Lower lobe of right lung (tissue), 2 donors: ENCODE measurements at regions not wholly inside any gene's neighbourhood (a gene's known extent, or its start where the extent isn't known, plus 50 kb on each side); places are given as distances from the start of the nearest gene placed in this dataset.

Experiments
- ATAC-seq, 2 donors: fragments of 200-7000 bp; cut with Tn5 transposase; one replicate each; pipeline ENCODE4 v1.9.1; 2020 to 2022; ENCODE audit warnings: mild to moderate bottlenecking in 2 of 2, moderate library complexity in 2 of 2
- DNase-seq: peaks from one replicate; pipeline ENCODE4 v3.0.0-alpha.2; 2020
- H3K27ac ChIP-seq: fragments of 200-600 bp; one replicate; pipeline ENCODE4 v1.8.0; 2022
- H3K27me3 ChIP-seq: fragments of 200-600 bp; one replicate; pipeline ENCODE4 v1.8.0; 2022; ENCODE audit warnings: low read depth
- H3K36me3 ChIP-seq: fragments of 200-600 bp; one replicate; pipeline ENCODE4 v1.8.0; 2022; ENCODE audit warnings: mild to moderate bottlenecking
- H3K4me1 ChIP-seq: fragments of 200-600 bp; one replicate; pipeline ENCODE4 v1.8.0; 2022
- H3K4me3 ChIP-seq: fragments of 200-600 bp; one replicate; pipeline ENCODE4 v1.8.0; 2022; ENCODE audit warnings: mild to moderate bottlenecking
- H3K9me3 ChIP-seq: fragments of 200-600 bp; one replicate; pipeline ENCODE4 v1.8.0; 2022
- intact Hi-C: fragments of 100-400 bp; cut with DNase I; formaldehyde crosslinking; loops from one replicate; pipeline ENCODE4 v1.11.0; 2022
- TF ChIP-seq, protein P1 (sequence below): fragments of 200-600 bp; IDR thresholded peaks from one replicate; pipeline ENCODE4 v1.8.0; 2022; ENCODE audit warnings: antibody characterized with exemption, mild to moderate bottlenecking
- donor health status: DM: no; HTN: yes; CAD: no; lungs with severe emphysema.

DNA sequence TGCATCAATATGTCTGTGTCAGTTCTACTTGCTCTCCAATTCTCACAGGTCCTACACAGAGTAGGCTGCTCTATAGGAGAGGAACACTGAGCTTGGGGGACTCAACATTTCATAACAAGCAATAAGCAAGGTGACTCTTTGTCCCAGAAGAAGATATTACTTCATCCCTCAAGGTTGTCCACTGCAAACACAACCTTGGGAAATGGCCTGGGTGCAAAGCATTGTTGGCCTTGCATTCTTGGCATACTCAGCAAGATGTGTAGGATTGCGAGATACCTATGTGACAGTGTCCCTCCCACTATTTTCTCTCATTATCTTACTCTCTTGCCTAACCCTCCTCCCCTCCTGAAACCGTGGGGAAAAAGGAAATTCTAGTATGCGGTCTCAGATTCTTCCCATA, 169.8 kb upstream of the FREM1 start:
- ATAC-seq (no peak), DNase-seq (no peak)
- TF ChIP-seq, protein P1, sequence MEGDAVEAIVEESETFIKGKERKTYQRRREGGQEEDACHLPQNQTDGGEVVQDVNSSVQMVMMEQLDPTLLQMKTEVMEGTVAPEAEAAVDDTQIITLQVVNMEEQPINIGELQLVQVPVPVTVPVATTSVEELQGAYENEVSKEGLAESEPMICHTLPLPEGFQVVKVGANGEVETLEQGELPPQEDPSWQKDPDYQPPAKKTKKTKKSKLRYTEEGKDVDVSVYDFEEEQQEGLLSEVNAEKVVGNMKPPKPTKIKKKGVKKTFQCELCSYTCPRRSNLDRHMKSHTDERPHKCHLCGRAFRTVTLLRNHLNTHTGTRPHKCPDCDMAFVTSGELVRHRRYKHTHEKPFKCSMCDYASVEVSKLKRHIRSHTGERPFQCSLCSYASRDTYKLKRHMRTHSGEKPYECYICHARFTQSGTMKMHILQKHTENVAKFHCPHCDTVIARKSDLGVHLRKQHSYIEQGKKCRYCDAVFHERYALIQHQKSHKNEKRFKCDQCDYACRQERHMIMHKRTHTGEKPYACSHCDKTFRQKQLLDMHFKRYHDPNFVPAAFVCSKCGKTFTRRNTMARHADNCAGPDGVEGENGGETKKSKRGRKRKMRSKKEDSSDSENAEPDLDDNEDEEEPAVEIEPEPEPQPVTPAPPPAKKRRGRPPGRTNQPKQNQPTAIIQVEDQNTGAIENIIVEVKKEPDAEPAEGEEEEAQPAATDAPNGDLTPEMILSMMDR = no peak
- H3K27ac ChIP-seq = no peak overlapping the region
- no peaks in the 10 kb centered on the region for H3K27me3 ChIP-seq
- no peaks in the 10 kb centered on the region for H3K36me3 ChIP-seq
- H3K9me3 ChIP-seq = no peaks in the 10 kb centered on the region
- no peak overlapping the region for H3K4me3 ChIP-seq
- intact Hi-C loops = no loop called here
- no peaks in the 10 kb centered on the region for H3K4me1 ChIP-seq

DNA sequence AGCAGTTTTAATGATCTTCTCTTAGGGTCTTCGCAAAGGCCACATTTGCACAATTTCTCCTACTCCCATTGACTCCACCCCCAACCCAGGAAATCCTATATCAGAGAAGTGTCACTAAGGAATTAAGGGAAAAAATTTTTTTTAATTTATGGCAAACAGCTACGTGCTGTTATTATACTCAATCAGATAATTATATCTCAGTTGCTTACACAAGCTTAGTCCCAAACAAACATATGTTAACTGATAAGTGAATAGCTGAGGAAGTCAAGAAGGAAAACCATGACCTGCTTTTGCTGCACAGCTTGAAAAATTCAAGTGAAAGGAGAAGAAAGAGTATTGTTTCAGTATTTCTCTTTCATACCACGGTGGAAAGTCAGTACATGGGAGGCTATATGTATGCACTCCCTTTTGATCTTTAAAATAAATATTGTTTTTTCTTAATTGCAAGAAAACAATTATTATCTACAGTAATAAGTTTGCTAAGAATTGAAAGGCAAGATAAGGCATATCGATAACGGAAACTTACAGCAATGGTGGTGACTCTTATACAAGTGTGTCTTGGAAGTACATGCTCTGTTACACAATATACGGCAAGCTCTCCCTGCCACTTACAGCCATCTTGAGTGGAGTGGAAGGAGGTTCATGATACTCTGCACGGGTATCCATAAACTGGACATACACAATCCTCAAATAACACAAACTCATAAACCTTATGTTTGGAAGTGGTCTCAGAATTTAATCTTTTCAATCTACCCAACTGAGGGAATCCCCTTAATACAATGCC, 167.9 kb upstream of the FREM1 start:
- DNase-seq = no peak
- TF ChIP-seq, protein P1 = no peak
- intact Hi-C loops = no loop called here
- no peak overlapping the region for H3K4me3 ChIP-seq
- no peaks in the 10 kb centered on the region for H3K36me3 ChIP-seq
- no peak overlapping the region for H3K27ac ChIP-seq
- no peaks in the 10 kb centered on the region for H3K4me1 ChIP-seq
- no peaks in the 10 kb centered on the region for H3K27me3 ChIP-seq
- no peaks in the 10 kb centered on the region for H3K9me3 ChIP-seq
- ATAC-seq = peak; percentile 58 to 69

DNA sequence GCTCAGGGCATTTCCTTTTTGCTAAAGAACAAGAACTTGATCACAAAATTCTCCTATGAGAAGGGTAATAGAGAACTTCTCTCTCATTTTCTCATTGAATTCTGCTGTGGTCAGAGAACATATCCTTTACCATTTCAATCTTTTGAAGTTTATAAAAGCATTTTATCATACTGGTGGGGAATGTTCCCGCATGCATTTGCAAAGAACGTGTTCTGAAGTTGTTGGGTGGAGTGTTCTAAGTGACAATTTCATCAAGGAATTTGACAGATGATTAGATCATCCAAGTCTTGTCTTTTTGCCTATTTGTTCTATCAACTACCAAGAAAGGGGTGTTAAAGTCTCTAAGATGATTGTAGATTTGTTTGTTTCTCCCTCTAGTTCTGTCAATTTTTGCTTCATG, 163.4 kb upstream of the FREM1 start:
- TF ChIP-seq, protein P1 = no peak
- H3K27ac ChIP-seq = no peak overlapping the region
- no peaks in the 10 kb centered on the region for H3K27me3 ChIP-seq
- DNase-seq = no peak
- H3K9me3 ChIP-seq = no peaks in the 10 kb centered on the region
- intact Hi-C loops = no loop called here
- ATAC-seq = no peak
- no peaks in the 10 kb centered on the region for H3K36me3 ChIP-seq
- no peaks in the 10 kb centered on the region for H3K4me1 ChIP-seq
- H3K4me3 ChIP-seq = no peak overlapping the region

DNA sequence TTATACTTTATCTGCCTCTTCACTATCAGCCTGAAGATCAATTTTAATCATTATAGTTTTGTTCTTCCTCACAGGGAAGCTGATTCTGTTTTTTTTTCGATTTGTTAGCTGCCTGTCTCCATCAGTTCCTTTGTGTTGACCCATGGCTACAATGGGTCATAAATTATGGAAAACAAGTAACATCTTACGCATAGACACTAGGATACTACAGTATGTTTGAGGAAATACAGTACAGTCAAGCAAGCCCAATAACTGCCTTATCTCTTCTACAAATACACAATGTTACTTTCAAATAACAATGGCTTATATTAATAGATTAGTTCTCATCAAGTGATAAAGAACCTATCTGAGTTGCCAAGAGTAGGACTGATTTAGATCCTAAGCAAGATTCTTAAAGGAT, 160.5 kb upstream of the FREM1 start:
- H3K27me3 ChIP-seq = no peaks in the 10 kb centered on the region
- no peaks in the 10 kb centered on the region for H3K4me1 ChIP-seq
- intact Hi-C loops = no loop called here
- H3K4me3 ChIP-seq = no peak overlapping the region
- TF ChIP-seq, protein P1 = no peak
- no peaks in the 10 kb centered on the region for H3K36me3 ChIP-seq
- DNase-seq = no peak
- ATAC-seq = no peak
- no peak overlapping the region for H3K27ac ChIP-seq
- H3K9me3 ChIP-seq = no peaks in the 10 kb centered on the region

DNA sequence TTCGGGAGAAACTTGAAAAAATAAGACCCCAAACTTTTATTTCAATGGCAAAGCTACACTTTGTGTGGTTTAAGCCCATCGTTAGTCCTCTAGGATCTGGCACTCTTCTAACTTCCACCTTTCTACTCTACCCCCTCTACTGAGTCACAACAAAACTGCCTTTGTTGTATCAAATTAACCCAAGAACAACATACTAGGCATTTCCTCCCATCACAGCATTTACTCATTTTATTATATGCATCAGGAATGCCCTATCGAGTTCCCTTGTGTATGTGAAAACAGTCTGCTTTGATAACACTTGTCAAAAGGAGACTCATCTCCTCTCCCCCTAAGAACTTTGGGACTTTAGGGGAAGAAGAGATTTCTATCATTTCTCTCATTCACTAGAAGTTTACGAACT, 158.9 kb upstream of the FREM1 start:
- no peaks in the 10 kb centered on the region for H3K9me3 ChIP-seq
- H3K4me1 ChIP-seq = no peaks in the 10 kb centered on the region
- ATAC-seq (no peak), DNase-seq (no peak)
- H3K4me3 ChIP-seq = no peak overlapping the region
- no peaks in the 10 kb centered on the region for H3K36me3 ChIP-seq
- no peaks in the 10 kb centered on the region for H3K27me3 ChIP-seq
- TF ChIP-seq, protein P1 = no peak
- intact Hi-C loops = no loop called here
- no peak overlapping the region for H3K27ac ChIP-seq
